HEK293 (cell line): ENCODE measurements at regions not wholly inside any gene's neighbourhood (a gene's known extent, or its start where the extent isn't known, plus 50 kb on each side); places are given as distances from the start of the nearest gene placed in this dataset.

Experiments used
- KLF16 ChIP-seq: fragments of 450-650 bp; formaldehyde crosslinking; IDR thresholded peaks from 2 replicates; pipeline ENCODE4 v1.5.1; 2017; ENCODE audit warnings: missing biosample characterization, missing genetic modification characterization
- RBAK ChIP-seq: fragments of 450-650 bp; formaldehyde crosslinking; IDR thresholded peaks from 2 replicates; pipeline ENCODE4 v1.5.1; 2016; ENCODE audit warnings: missing biosample characterization, missing genetic modification characterization
- SETDB1 ChIP-seq: IDR thresholded peaks from one replicate; pipeline ENCODE4 v1.6.1; 2017; ENCODE audit warnings: mild to moderate bottlenecking, low read length, moderate library complexity, mixed read lengths; ENCODE audit not compliant: insufficient read length
- TCF7L2 ChIP-seq: IDR thresholded peaks from 2 replicates; pipeline ENCODE4 v1.6.1; 2011; ENCODE audit warnings: low read depth, mild to moderate bottlenecking, inconsistent platforms, low read length, moderate library complexity, borderline replicate concordance
- ZNF530 ChIP-seq: fragments of 450-650 bp; formaldehyde crosslinking; IDR thresholded peaks from 2 replicates; pipeline ENCODE4 v1.5.1; 2016; ENCODE audit warnings: low read depth, missing biosample characterization, missing genetic modification characterization
- ZNF585B ChIP-seq: fragments of 450-650 bp; formaldehyde crosslinking; IDR thresholded peaks from 2 replicates; pipeline ENCODE4 v1.5.1; 2016; ENCODE audit warnings: missing biosample characterization, missing genetic modification characterization
- ZNF629 ChIP-seq: fragments of 450-650 bp; formaldehyde crosslinking; IDR thresholded peaks from 2 replicates; pipeline ENCODE4 v1.5.1; 2017; ENCODE audit warnings: missing biosample characterization, missing genetic modification characterization
- ZNF670 ChIP-seq: fragments of 450-650 bp; formaldehyde crosslinking; IDR thresholded peaks from 2 replicates; pipeline ENCODE4 v1.5.1; 2016; ENCODE audit warnings: missing biosample characterization, missing genetic modification characterization, low read depth
- ZNF692 ChIP-seq: fragments of 450-650 bp; formaldehyde crosslinking; IDR thresholded peaks from 2 replicates; pipeline ENCODE4 v1.5.1; 2016; ENCODE audit warnings: missing biosample characterization, missing genetic modification characterization
- TF ChIP-seq, protein P1 (sequence below): fragments of 450-650 bp; formaldehyde crosslinking; IDR thresholded peaks from 2 replicates; pipeline ENCODE4 v1.5.1; 2016; ENCODE audit warnings: missing biosample characterization, missing genetic modification characterization

GRCh38 chr4:27442146-27442545 is 581.5 kb downstream of the STIM2 start:
- no peak for TF ChIP-seq TCF7L2
- TF ChIP-seq, protein P1, sequence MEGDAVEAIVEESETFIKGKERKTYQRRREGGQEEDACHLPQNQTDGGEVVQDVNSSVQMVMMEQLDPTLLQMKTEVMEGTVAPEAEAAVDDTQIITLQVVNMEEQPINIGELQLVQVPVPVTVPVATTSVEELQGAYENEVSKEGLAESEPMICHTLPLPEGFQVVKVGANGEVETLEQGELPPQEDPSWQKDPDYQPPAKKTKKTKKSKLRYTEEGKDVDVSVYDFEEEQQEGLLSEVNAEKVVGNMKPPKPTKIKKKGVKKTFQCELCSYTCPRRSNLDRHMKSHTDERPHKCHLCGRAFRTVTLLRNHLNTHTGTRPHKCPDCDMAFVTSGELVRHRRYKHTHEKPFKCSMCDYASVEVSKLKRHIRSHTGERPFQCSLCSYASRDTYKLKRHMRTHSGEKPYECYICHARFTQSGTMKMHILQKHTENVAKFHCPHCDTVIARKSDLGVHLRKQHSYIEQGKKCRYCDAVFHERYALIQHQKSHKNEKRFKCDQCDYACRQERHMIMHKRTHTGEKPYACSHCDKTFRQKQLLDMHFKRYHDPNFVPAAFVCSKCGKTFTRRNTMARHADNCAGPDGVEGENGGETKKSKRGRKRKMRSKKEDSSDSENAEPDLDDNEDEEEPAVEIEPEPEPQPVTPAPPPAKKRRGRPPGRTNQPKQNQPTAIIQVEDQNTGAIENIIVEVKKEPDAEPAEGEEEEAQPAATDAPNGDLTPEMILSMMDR: no peak
- TF ChIP-seq RBAK (tag by site-specific recombination): no peak
- no peak for TF ChIP-seq SETDB1
- no peak for TF ChIP-seq ZNF629
- TF ChIP-seq ZNF692 (tag by site-specific recombination): no peak
- no peak for TF ChIP-seq ZNF670 (tag by site-specific recombination)
- TF ChIP-seq ZNF530 (tag by site-specific recombination): no peak
- no peak for TF ChIP-seq KLF16 (tag by site-specific recombination)
- TF ChIP-seq ZNF585B: no peak
